HG02588 (cell line): ENCODE measurements at regions not wholly inside any gene's neighbourhood (a gene's known extent, or its start where the extent isn't known, plus 50 kb on each side); places are given as distances from the start of the nearest gene placed in this dataset.

Experiments used
- ATAC-seq: cut with Tn5 transposase; IDR thresholded peaks from one replicate; pipeline ENCODE4 v1.9.1; 2021; ENCODE audit warnings: mild to moderate bottlenecking, moderate library complexity; ENCODE audit not compliant: unreplicated experiment

- no peak for ATAC-seq
These were observed 146.4 kb upstream of the BTG1 start for GRCh38 chr12:92292016-92292415.

- ATAC-seq = no peak
These were observed 145.2 kb upstream of the BTG1 start for GRCh38 chr12:92290886-92291285.

- ATAC-seq = no peak
These were observed 144.7 kb upstream of the BTG1 start for GRCh38 chr12:92290350-92290695.

GRCh38 chr12:92289629-92290349 lies 144.1 kb upstream of the BTG1 start:
- no peak for ATAC-seq

- ATAC-seq = no peak
These were observed 142.9 kb upstream of the BTG1 start for GRCh38 chr12:92288561-92288960.

- no peak for ATAC-seq
These were observed 132.8 kb upstream of the BTG1 start for GRCh38 chr12:92278378-92278828.

GRCh38 chr12:92277795-92278194 lies 132.1 kb upstream of the BTG1 start:
- no peak for ATAC-seq

GRCh38 chr12:92276276-92276675 lies 130.6 kb upstream of the BTG1 start:
- no peak for ATAC-seq

- no peak for ATAC-seq
These were observed 130.0 kb upstream of the BTG1 start for GRCh38 chr12:92275443-92276154.

GRCh38 chr12:92273076-92273475 lies 127.4 kb upstream of the BTG1 start:
- ATAC-seq = no peak

GRCh38 chr12:92272061-92272964 lies 126.7 kb upstream of the BTG1 start:
- ATAC-seq = no peak

GRCh38 chr12:92271341-92271740 lies 125.7 kb upstream of the BTG1 start:
- ATAC-seq = no peak

GRCh38 chr12:92270521-92270920 lies 124.9 kb upstream of the BTG1 start:
- ATAC-seq = no peak

- no peak for ATAC-seq
These were observed 123.3 kb upstream of the BTG1 start for GRCh38 chr12:92268946-92269345.

GRCh38 chr12:92261692-92262091 lies 116.0 kb upstream of the BTG1 start:
- ATAC-seq = no peak

- no peak for ATAC-seq
These were observed 115.4 kb upstream of the BTG1 start for GRCh38 chr12:92261071-92261470.

GRCh38 chr12:92259696-92260251 lies 114.1 kb upstream of the BTG1 start:
- no peak for ATAC-seq

- no peak for ATAC-seq
These were observed 113.6 kb upstream of the BTG1 start for GRCh38 chr12:92259291-92259690.

GRCh38 chr12:92257261-92257660 lies 111.6 kb upstream of the BTG1 start:
- no peak for ATAC-seq

GRCh38 chr12:92255741-92256140 lies 110.1 kb upstream of the BTG1 start:
- ATAC-seq = no peak

- ATAC-seq = no peak
These were observed 107.7 kb upstream of the BTG1 start for GRCh38 chr12:92253301-92253700.
